ENCODE measurements at regions not wholly inside any gene's neighbourhood (a gene's known extent, or its start where the extent isn't known, plus 50 kb on each side); places are given as distances from the start of the nearest gene placed in this dataset.
A peak's percentile ranks its signal among the peaks of the same experiment; 100 is the strongest.

DNA sequence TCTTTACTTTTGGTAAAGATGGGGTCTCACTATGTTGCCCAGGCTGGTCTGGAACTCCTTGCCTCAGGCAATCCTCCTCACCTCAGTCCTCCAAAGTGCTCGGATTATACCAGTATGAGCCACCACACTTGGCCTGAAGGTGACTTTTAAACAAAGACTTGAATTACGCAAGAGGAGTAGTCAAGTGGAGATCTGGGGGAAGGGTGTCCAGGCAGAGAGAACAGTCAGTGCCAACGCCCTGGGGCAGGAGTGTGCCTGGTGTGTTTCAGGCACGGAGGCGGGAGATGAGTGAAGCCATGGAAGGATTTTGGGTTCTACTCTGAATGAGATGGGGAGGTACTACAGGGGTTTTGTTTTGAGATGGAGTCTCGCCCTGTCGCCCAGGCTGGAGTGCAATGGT, 82.6 kb upstream of the NPTX2 start:
- ATAC-seq = no peak
- Mint-ChIP-seq H3K27me3 (peaks cover 3% of the 10 kb centered on the region), H3K9me3 (peaks cover 20% of the 10 kb centered on the region)

GRCh38 chr7:98531717-98532116, 85.4 kb upstream of the NPTX2 start:
- no peaks in the 10 kb centered on the region for H3K4me1 Mint-ChIP-seq
- DNase-seq (no peak), ATAC-seq (no peak)
- peaks cover 3% of the 10 kb centered on the region for H3K27me3 Mint-ChIP-seq
- H3K4me3 Mint-ChIP-seq = no peak overlapping the region
- H3K36me3 Mint-ChIP-seq (ENCODE audit: low read depth) = no peaks in the 10 kb centered on the region
- peaks cover 17% of the 10 kb centered on the region for H3K9me3 Mint-ChIP-seq
- H3K27ac Mint-ChIP-seq = no peak overlapping the region

More for the DNA sequence above, 82.6 kb upstream of the NPTX2 start:
- DNase-seq = no peak
- H3K4me1 Mint-ChIP-seq = no peaks in the 10 kb centered on the region
- no peak overlapping the region for H3K4me3 Mint-ChIP-seq
- no peak overlapping the region for H3K27ac Mint-ChIP-seq
- no peaks in the 10 kb centered on the region for H3K36me3 Mint-ChIP-seq (ENCODE audit: low read depth)

- DNase-seq (no peak), ATAC-seq (no peak)
- Mint-ChIP-seq H3K9me3 (peaks cover 13% of the 10 kb centered on the region), H3K4me1 (no peaks in the 10 kb centered on the region), H3K27ac (no peak overlapping the region), H3K27me3 (no peaks in the 10 kb centered on the region), H3K36me3 (ENCODE audit: low read depth) (no peaks in the 10 kb centered on the region), H3K4me3 (no peak overlapping the region)
Observed at GRCh38 chr7:98528079-98528478, 89.0 kb upstream of the NPTX2 start.

- ATAC-seq = no peak
- Mint-ChIP-seq H3K27me3 (no peaks in the 10 kb centered on the region), H3K36me3 (ENCODE audit: low read depth) (no peaks in the 10 kb centered on the region), H3K27ac (no peak overlapping the region), H3K4me1 (no peaks in the 10 kb centered on the region), H3K4me3 (no peak overlapping the region), H3K9me3 (peaks cover 5% of the 10 kb centered on the region)
- DNase-seq = no peak
Observed at GRCh38 chr7:98526059-98526458, 91.0 kb upstream of the NPTX2 start.

- ATAC-seq (no peak), DNase-seq (no peak)
- Mint-ChIP-seq H3K4me1 (no peaks in the 10 kb centered on the region), H3K4me3 (no peak overlapping the region), H3K27me3 (peaks cover 3% of the 10 kb centered on the region), H3K9me3 (peaks cover 3% of the 10 kb centered on the region), H3K27ac (no peak overlapping the region), H3K36me3 (ENCODE audit: low read depth) (no peaks in the 10 kb centered on the region)
Observed at GRCh38 chr7:98521089-98521692, 95.9 kb upstream of the NPTX2 start.

DNA sequence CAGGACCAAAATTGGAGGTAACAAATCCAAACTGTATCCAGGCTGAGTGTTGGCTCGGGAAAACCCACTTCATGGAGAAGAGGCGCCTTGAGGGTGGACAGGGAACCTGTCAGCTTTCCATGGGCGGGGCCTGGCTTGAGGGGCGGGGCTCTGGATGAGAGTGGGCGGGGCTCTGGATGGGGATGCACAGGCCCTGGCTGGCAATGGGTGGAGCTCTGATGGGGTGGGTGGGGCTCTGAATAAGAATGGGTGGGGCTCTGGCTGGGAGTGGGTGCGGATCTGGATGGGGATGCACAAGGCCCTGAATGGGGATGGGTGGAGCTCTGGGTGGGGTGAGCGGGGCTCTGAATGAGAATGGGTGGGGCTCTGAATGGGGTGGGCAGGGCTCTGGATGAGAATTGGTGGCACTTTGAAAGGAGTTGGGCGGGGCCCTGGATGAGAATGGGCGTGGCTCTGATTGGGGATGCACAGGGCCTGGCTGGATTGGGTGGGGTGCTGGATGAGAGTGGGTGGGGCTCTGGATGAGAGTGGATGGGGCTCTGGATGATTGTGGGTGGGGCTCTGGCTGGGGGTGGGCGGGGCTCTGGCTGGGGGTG, 96.6 kb upstream of the NPTX2 start:
- Mint-ChIP-seq H3K36me3 (ENCODE audit: low read depth) (no peaks in the 10 kb centered on the region), H3K27me3 (peaks cover 3% of the 10 kb centered on the region), H3K9me3 (no peaks in the 10 kb centered on the region), H3K4me1 (no peaks in the 10 kb centered on the region), H3K4me3 (no peak overlapping the region), H3K27ac (no peak overlapping the region)
- ATAC-seq (no peak), DNase-seq (peak; percentile 5)

DNA sequence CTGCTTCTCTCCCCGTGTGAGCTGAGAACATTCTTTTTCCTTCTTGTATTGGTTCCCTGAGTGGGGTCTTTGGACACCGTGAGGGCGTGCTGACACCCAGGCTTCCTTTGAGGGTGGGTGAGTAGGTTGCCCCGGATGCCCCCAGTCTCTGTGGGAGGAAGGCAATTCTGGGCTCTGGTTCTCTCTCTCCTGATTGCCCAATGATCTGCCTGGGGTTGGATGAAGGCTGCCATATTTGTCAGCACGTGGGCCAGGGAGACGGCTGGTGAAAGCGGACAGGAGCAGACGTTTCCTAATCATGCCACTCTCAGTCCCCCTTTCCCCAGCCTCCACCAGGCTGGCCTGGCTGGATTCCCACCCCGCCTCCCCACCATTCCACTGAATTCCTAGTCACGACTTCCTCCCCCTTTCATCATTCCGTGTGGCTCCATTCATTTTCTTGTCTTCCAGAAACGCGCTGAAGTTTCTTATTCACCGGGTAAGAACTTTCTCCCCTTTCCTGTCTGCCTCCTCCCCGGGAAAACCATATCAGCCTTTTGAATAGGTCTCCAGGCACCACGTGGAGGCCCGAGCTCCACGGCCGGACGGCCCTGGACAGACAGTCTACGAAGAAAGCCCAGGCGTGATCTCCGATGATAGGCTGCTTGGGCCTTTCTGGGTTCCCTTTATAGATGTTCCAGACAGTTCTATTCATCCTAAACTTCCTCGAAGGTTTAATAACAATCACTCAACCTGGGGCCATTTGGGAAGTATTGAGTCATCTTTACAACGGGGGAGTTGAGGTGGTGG, 98.7 kb upstream of the NPTX2 start:
- Mint-ChIP-seq H3K27me3 (peaks cover 3% of the 10 kb centered on the region), H3K27ac (no peak overlapping the region), H3K4me3 (no peak overlapping the region), H3K9me3 (no peaks in the 10 kb centered on the region), H3K4me1 (no peaks in the 10 kb centered on the region), H3K36me3 (ENCODE audit: low read depth) (no peaks in the 10 kb centered on the region)
- ATAC-seq (no peak), DNase-seq (no peak)

- H3K9me3 Mint-ChIP-seq = no peaks in the 10 kb centered on the region
- H3K27ac Mint-ChIP-seq = no peak overlapping the region
- no peaks in the 10 kb centered on the region for H3K36me3 Mint-ChIP-seq (ENCODE audit: low read depth)
- DNase-seq (no peak), ATAC-seq (no peak)
- H3K4me1 Mint-ChIP-seq = no peaks in the 10 kb centered on the region
- peaks cover 7% of the 10 kb centered on the region for H3K27me3 Mint-ChIP-seq
- H3K4me3 Mint-ChIP-seq = no peak overlapping the region
Observed at GRCh38 chr7:98515201-98515600, 101.9 kb upstream of the NPTX2 start.

GRCh38 chr7:98514211-98515031, 102.7 kb upstream of the NPTX2 start:
- no peak for DNase-seq
- no peak for ATAC-seq
- no peaks in the 10 kb centered on the region for H3K36me3 Mint-ChIP-seq (ENCODE audit: low read depth)
- no peak overlapping the region for H3K4me3 Mint-ChIP-seq
- no peaks in the 10 kb centered on the region for H3K9me3 Mint-ChIP-seq
- no peak overlapping the region for H3K27ac Mint-ChIP-seq
- peaks cover 7% of the 10 kb centered on the region for H3K27me3 Mint-ChIP-seq
- no peaks in the 10 kb centered on the region for H3K4me1 Mint-ChIP-seq

DNA sequence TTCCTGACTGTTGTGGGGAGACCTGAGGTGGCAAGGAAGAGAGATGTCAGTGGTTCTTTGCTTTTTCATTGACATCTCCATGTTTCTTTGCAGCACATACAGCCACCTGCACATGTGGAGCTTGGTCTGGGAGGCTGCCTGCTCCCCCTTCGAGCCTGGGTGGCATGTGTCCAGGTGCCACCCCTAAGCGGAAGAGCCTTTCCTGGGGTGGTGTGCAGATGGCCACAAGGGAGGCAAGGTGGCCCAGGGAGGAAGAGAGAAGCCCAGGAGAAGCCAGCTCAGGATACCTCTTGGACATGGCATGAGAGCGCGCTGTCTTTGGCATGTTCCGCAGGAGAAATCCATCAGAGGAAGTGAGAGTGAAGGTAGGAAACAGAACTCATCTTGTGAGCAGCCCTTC, 105.9 kb upstream of the NPTX2 start:
- peaks cover 11% of the 10 kb centered on the region for H3K9me3 Mint-ChIP-seq
- no peak overlapping the region for H3K4me3 Mint-ChIP-seq
- peaks cover 5% of the 10 kb centered on the region for H3K27me3 Mint-ChIP-seq
- ATAC-seq = no peak
- H3K36me3 Mint-ChIP-seq (ENCODE audit: low read depth) = no peaks in the 10 kb centered on the region
- no peak for DNase-seq
- H3K4me1 Mint-ChIP-seq = no peaks in the 10 kb centered on the region
- H3K27ac Mint-ChIP-seq = no peak overlapping the region

DNA sequence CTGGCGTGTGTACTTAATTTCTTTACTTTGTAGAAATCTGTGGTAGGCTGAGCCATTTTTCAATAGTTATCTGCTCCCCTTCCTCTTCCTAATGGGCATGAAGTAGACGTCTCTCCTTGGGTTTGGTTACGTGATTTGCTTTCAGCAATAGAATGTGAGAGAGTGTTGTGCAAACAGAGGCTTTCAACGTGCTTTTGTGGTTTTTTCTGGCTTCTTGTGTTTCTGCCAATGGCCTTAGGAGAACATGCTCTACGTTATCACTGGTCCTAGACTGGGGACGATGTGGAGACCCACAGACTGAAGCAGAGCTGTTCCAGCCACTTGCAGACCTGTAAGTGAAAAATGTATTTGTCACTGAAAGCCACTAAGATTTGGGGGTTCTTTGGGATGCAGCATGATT, 107.2 kb upstream of the NPTX2 start:
- H3K36me3 Mint-ChIP-seq (ENCODE audit: low read depth) = no peaks in the 10 kb centered on the region
- H3K4me1 Mint-ChIP-seq = no peaks in the 10 kb centered on the region
- H3K27ac Mint-ChIP-seq = no peak overlapping the region
- no peak for ATAC-seq
- H3K9me3 Mint-ChIP-seq = peaks cover 11% of the 10 kb centered on the region
- peaks cover 5% of the 10 kb centered on the region for H3K27me3 Mint-ChIP-seq
- H3K4me3 Mint-ChIP-seq = no peak overlapping the region
- no peak for DNase-seq

DNA sequence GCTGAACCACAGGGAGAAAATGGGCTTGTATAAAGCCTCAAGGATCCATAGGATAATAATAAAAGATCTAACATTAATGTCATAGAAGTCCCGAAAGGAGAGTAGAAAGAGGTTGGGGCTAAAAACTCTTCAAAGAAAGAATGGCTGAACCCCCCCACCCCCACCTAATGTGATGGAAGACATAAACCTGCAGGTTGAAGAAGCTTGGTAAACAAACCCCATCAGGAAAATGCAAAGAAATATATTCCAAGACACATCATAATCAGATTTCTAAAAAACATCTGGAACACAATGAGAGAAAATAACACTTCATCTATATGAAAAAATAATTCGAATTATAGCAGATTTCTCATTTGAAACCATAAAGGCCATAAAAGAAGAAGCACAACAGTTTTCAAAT, 105.6 kb upstream of the BAIAP2L1 start:
- Mint-ChIP-seq H3K27me3 (peaks cover 8% of the 10 kb centered on the region), H3K4me3 (no peak overlapping the region), H3K36me3 (ENCODE audit: low read depth) (no peaks in the 10 kb centered on the region), H3K4me1 (no peaks in the 10 kb centered on the region), H3K9me3 (peaks cover 11% of the 10 kb centered on the region), H3K27ac (no peak overlapping the region)
- ATAC-seq = no peak
- no peak for DNase-seq

GRCh38 chr7:98500764-98501163, 99.9 kb upstream of the BAIAP2L1 start:
- ATAC-seq = no peak
- H3K9me3 Mint-ChIP-seq = peaks cover 18% of the 10 kb centered on the region
- DNase-seq = no peak
- no peaks in the 10 kb centered on the region for H3K4me1 Mint-ChIP-seq
- H3K27me3 Mint-ChIP-seq = peaks cover 11% of the 10 kb centered on the region
- no peak overlapping the region for H3K27ac Mint-ChIP-seq
- no peaks in the 10 kb centered on the region for H3K36me3 Mint-ChIP-seq (ENCODE audit: low read depth)
- H3K4me3 Mint-ChIP-seq = no peak overlapping the region

DNA sequence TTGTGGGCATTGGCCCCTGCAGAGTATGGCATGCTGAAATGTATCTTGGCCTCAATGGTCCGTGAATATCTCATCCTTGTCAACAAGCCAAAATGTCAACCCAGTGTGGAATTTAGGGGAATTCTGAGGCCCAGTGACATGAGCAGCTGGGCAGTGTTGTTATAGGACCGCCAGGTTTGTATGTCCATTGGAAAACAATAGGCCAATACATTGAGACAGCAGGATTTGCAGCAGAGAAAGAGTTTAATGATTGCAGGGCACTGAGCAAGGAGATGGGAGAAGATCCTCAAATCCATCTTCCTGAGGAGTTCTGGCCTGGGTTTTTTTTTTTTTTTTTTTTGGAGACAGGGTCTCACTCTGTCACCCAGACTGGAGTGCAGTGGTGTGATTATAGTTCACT, 95.7 kb upstream of the BAIAP2L1 start:
- ATAC-seq (no peak), DNase-seq (no peak)
- Mint-ChIP-seq H3K27ac (no peak overlapping the region), H3K4me1 (no peaks in the 10 kb centered on the region), H3K36me3 (ENCODE audit: low read depth) (no peaks in the 10 kb centered on the region), H3K27me3 (peaks cover 5% of the 10 kb centered on the region), H3K4me3 (no peak overlapping the region), H3K9me3 (peaks cover 25% of the 10 kb centered on the region)
